CD14-positive monocyte (primary cell): ENCODE measurements at regions not wholly inside any gene's neighbourhood (a gene's known extent, or its start where the extent isn't known, plus 50 kb on each side); places are given as distances from the start of the nearest gene placed in this dataset.

Experiments
- DNase-seq, 3 donors: peaks; one replicate each; pipeline ENCODE4 v3.0.0-alpha.2; 2011 to 2022
- H2AFZ ChIP-seq: 2 replicates; pipeline ENCODE4 v1.6.0; 2012; ENCODE audit warnings: mild to moderate bottlenecking, low read depth, low read length, inconsistent platforms; ENCODE audit not compliant: insufficient read depth, poor library complexity, severe bottlenecking
- H3K27ac ChIP-seq, 2 donors: 1 replicate in 1 of 2; 2 replicates in 1 of 2; pipeline ENCODE4 v1.5.1; 2012 to 2013; ENCODE audit warnings: low read length in 2 of 2, control low read depth in 1 of 2, inconsistent platforms in 1 of 2, low read depth in 1 of 2, mild to moderate bottlenecking in 1 of 2
- H3K27me3 ChIP-seq, 2 donors: one replicate each; pipeline versions ENCODE4 v1.6.0 to v1.6.1; 2011 to 2013; ENCODE audit warnings: low read length in 2 of 2; ENCODE audit not compliant: control insufficient read depth in 2 of 2, insufficient read depth in 2 of 2
- H3K36me3 ChIP-seq, 2 donors: replicated peaks in 1 of 2; 1 replicate in 1 of 2; 2 replicates in 1 of 2; pipeline versions ENCODE4 v1.5.1 to v1.6.1; 2012 to 2013; ENCODE audit warnings: low read length in 2 of 2, control low read depth in 1 of 2, inconsistent platforms in 1 of 2, mild to moderate bottlenecking in 1 of 2; ENCODE audit not compliant: insufficient read depth in 2 of 2, control insufficient read depth in 1 of 2
- H3K4me1 ChIP-seq, 2 donors: 1 replicate in 1 of 2; 2 replicates in 1 of 2; pipeline versions ENCODE4 v1.5.1 to v1.6.1; 2012 to 2013; ENCODE audit warnings: low read length in 2 of 2, control low read depth in 1 of 2, inconsistent platforms in 1 of 2, mild to moderate bottlenecking in 1 of 2, moderate library complexity in 1 of 2; ENCODE audit not compliant: insufficient read depth in 2 of 2, control insufficient read depth in 1 of 2
- H3K4me2 ChIP-seq: replicated peaks from 2 replicates; pipeline ENCODE3; 2012; ENCODE audit warnings: low read length, moderate library complexity, mild to moderate bottlenecking; ENCODE audit not compliant: poor library complexity, severe bottlenecking; ENCODE audit errors: extremely low read depth
- H3K4me3 ChIP-seq, 3 experiments: fragments of 200-600 bp in 1 of 3; sonication (generic) in 1 of 3; replicated peaks in 1 of 3; 1 replicate in 2 of 3; 2 replicates in 1 of 3; pipeline ENCODE4 v1.5.1; 2011 to 2013; ENCODE audit warnings: low read length in 3 of 3, mild to moderate bottlenecking in 3 of 3, control low read depth in 2 of 3, low read depth in 2 of 3, inconsistent platforms in 1 of 3, moderate library complexity in 1 of 3
- H3K79me2 ChIP-seq: 2 replicates; pipeline ENCODE4 v1.6.0; 2012; ENCODE audit warnings: mild to moderate bottlenecking, control low read depth, inconsistent platforms, low read length, moderate library complexity; ENCODE audit not compliant: insufficient read depth
- H3K9ac ChIP-seq: 2 replicates; pipeline ENCODE4 v1.6.0; 2017; ENCODE audit warnings: low read length, mild to moderate bottlenecking; ENCODE audit not compliant: insufficient read depth, poor library complexity, severe bottlenecking
- H3K9me3 ChIP-seq, 2 donors: replicated peaks in 1 of 2; 1 replicate in 1 of 2; 2 replicates in 1 of 2; pipeline versions ENCODE4 v1.5.1 to v1.6.1; 2012 to 2013; ENCODE audit warnings: low read length in 2 of 2, control low read depth in 1 of 2; ENCODE audit not compliant: control insufficient read depth in 1 of 2, insufficient read depth in 1 of 2
- H4K20me1 ChIP-seq: 2 replicates; pipeline ENCODE4 v1.6.0; 2012; ENCODE audit warnings: mild to moderate bottlenecking, low read length, control low read depth, moderate library complexity; ENCODE audit not compliant: insufficient read depth
- H3K27ac Mint-ChIP-seq, 7 donors: one replicate each; pipeline ENCODE4 v1.8.0; 2020; ENCODE audit warnings: mild to moderate bottlenecking in 7 of 7, mixed read lengths in 7 of 7, moderate library complexity in 6 of 7, inconsistent platforms in 2 of 7
- H3K27me3 Mint-ChIP-seq, 3 donors: one replicate each; pipeline ENCODE4 v1.8.0; 2021 to 2022; ENCODE audit warnings: low read depth in 3 of 3, mild to moderate bottlenecking in 3 of 3, mixed read lengths in 3 of 3, moderate library complexity in 3 of 3, inconsistent platforms in 1 of 3
- H3K36me3 Mint-ChIP-seq, 2 donors: one replicate each; pipeline ENCODE4 v1.8.0; 2020; ENCODE audit warnings: mixed read lengths in 2 of 2, inconsistent platforms in 1 of 2, mild to moderate bottlenecking in 1 of 2
- H3K4me1 Mint-ChIP-seq: one replicate; pipeline ENCODE4 v1.8.0; 2020; ENCODE audit warnings: mild to moderate bottlenecking, mixed read lengths
- H3K4me3 Mint-ChIP-seq, 2 donors: one replicate each; pipeline ENCODE4 v1.8.0; 2020; ENCODE audit warnings: mild to moderate bottlenecking in 2 of 2, mixed read lengths in 2 of 2, moderate library complexity in 1 of 2
- H3K9me3 Mint-ChIP-seq, 7 donors: one replicate each; pipeline ENCODE4 v1.8.0; 2020 to 2022; ENCODE audit warnings: mixed read lengths in 7 of 7, mild to moderate bottlenecking in 6 of 7, moderate library complexity in 6 of 7, inconsistent platforms in 2 of 7
- WGBS: methylation state at CpG from one replicate; pipeline ENCODE4 v1.1.5; 2013; ENCODE audit warnings: missing lambda C conversion rate; ENCODE audit not compliant: insufficient coverage; 5-methylcytosine and 5-hydroxymethylcytosine counted together
- intact Hi-C, 2 donors: fragments of 100-400 bp; cut with micrococcal nuclease; formaldehyde crosslinking; loops; one replicate each; pipeline versions ENCODE4 v1.15.0 to v1.15.1; 2023
- TF ChIP-seq, protein P1 (sequence below): fragments of 200-600 bp; IDR thresholded peaks from one replicate; pipeline ENCODE4 v1.8.0; 2022; ENCODE audit warnings: antibody characterized with exemption, mild to moderate bottlenecking

DNA sequence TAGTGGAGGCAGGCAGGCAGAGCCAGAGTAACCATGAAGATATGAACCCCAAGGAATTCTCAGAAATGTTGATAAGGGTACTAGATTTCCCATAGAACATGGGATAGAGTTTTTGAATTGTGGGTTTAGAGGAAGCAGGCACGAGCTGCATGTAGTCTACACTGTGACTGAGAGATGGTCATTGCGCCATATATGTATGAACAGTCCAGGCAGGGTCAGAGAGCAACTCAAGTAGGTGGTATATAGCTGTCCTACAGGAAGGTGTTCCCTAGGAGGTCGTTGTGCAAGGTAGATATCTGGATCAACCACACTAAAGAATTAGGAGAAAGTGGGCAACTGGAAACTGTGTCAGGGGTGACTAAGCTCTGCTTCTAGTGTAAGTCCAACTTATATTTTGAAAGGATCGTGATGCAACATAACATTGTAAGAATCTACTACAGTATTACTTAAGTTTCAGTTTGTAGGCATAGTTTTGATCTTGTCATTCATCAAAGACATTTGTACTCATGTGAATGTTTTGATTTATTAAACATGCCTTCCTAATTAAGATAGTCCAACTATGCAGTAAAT, 94.6 kb downstream of the HPGD start:
- intact Hi-C loops, result no loop called here
- no peaks in the 10 kb centered on the region for H3K27me3 Mint-ChIP-seq
- H2AFZ ChIP-seq, result no peak overlapping the region

DNA sequence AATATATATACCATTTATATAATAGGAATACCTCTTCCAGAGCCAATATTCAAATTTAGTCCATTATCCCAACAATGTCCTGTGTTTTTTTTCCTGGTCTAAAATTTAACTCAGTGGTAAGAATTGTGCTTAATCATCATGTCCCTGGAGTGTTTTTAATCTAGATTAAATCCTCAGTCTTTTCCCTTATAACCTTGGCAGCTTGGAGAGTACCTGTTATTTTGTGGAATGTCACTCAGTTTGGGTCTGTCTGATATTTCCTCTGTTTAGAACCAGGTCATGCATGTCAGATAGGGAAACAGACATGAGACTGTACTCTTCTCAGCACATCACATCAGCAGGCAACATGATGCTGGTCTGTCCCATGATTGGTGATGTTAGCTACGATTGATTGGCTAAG, 96.6 kb downstream of the HPGD start:
- Histone ChIP-seq H3K36me3 (no peaks in the 10 kb centered on the region), H3K4me1 (peaks cover 14% of the 10 kb centered on the region in 2 donors), H2AFZ (no peak overlapping the region), H3K4me2 (no peak overlapping the region), H3K27ac (no peak overlapping the region), H3K27me3 (no peaks in the 10 kb centered on the region), H3K9ac (no peak overlapping the region), H3K9me3 (no peaks in the 10 kb centered on the region), H3K79me2 (no peaks in the 10 kb centered on the region), H4K20me1 (no peaks in the 10 kb centered on the region), H3K4me3 (no peak overlapping the region)
- Mint-ChIP-seq H3K9me3 (no peaks in the 10 kb centered on the region), H3K27ac (no peak overlapping the region), H3K27me3 (no peaks in the 10 kb centered on the region), H3K4me3 (no peak overlapping the region), H3K36me3 (no peaks in the 10 kb centered on the region), H3K4me1 (peaks cover 11% of the 10 kb centered on the region)
- intact Hi-C loops, result no loop called here
- WGBS, result no CpG with 5 or more reads among the region's 1 CpG
- TF ChIP-seq, protein P1, sequence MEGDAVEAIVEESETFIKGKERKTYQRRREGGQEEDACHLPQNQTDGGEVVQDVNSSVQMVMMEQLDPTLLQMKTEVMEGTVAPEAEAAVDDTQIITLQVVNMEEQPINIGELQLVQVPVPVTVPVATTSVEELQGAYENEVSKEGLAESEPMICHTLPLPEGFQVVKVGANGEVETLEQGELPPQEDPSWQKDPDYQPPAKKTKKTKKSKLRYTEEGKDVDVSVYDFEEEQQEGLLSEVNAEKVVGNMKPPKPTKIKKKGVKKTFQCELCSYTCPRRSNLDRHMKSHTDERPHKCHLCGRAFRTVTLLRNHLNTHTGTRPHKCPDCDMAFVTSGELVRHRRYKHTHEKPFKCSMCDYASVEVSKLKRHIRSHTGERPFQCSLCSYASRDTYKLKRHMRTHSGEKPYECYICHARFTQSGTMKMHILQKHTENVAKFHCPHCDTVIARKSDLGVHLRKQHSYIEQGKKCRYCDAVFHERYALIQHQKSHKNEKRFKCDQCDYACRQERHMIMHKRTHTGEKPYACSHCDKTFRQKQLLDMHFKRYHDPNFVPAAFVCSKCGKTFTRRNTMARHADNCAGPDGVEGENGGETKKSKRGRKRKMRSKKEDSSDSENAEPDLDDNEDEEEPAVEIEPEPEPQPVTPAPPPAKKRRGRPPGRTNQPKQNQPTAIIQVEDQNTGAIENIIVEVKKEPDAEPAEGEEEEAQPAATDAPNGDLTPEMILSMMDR, result no peak
- no peak for DNase-seq

More for the DNA sequence above, 94.6 kb downstream of the HPGD start:
- H3K27ac ChIP-seq, result no peak overlapping the region
- Mint-ChIP-seq H3K4me1 (peaks cover 10% of the 10 kb centered on the region), H3K9me3 (no peaks in the 10 kb centered on the region), H3K36me3 (no peaks in the 10 kb centered on the region), H3K27ac (no peak overlapping the region), H3K4me3 (no peak overlapping the region)
- TF ChIP-seq, protein P1, result no peak
- peaks cover 13 to 14% of the 10 kb centered on the region in 2 donors for H3K4me1 ChIP-seq
- H3K4me2 ChIP-seq, result no peak overlapping the region
- peak; percentile 3 to 56 (median 45) for DNase-seq
- no peak overlapping the region for H3K4me3 ChIP-seq
- no peaks in the 10 kb centered on the region for H3K27me3 ChIP-seq
- no peaks in the 10 kb centered on the region for H3K9me3 ChIP-seq
- H3K9ac ChIP-seq, result no peak overlapping the region
- no peaks in the 10 kb centered on the region for H3K79me2 ChIP-seq
- 55% methylated on average over 2 of the region's 4 CpGs for WGBS
- H3K36me3 ChIP-seq, result no peaks in the 10 kb centered on the region
- no peaks in the 10 kb centered on the region for H4K20me1 ChIP-seq
